Peyer's patch (tissue), 4 donors: ENCODE measurements at regions not wholly inside any gene's neighbourhood (a gene's known extent, or its start where the extent isn't known, plus 50 kb on each side); places are given as distances from the start of the nearest gene placed in this dataset.

Experiments
- CTCF ChIP-seq, 6 experiments: fragments of 450-650 bp in 4 of 6; fragments of 200-600 bp in 2 of 6; sonication (generic) in 1 of 6; IDR thresholded peaks; one replicate each; pipeline ENCODE4 v1.5.1; 2017 to 2019; ENCODE audit warnings: antibody characterized with exemption in 6 of 6, mild to moderate bottlenecking in 3 of 6, moderate library complexity in 1 of 6
- POLR2A ChIP-seq, 2 donors: fragments of 450-650 bp; IDR thresholded peaks; one replicate each; pipeline ENCODE4 v1.5.1; 2017; ENCODE audit warnings: antibody characterized with exemption in 2 of 2, mild to moderate bottlenecking in 2 of 2, moderate library complexity in 2 of 2

- no peak for TF ChIP-seq CTCF (IDR thresholded peaks at IDR 0.05)
- TF ChIP-seq POLR2A (IDR thresholded peaks at IDR 0.05) = no peak
These were observed 303.1 kb downstream of the VRK1 start for GRCh38 chr14:97100306-97100705.
